GM13976 (cell line): ENCODE measurements at regions not wholly inside any gene's neighbourhood (a gene's known extent, or its start where the extent isn't known, plus 50 kb on each side); places are given as distances from the start of the nearest gene placed in this dataset.
A peak's percentile ranks its signal among the peaks of the same experiment; 100 is the strongest.

Experiments used
- DNase-seq: peaks from one replicate; pipeline ENCODE4 v3.0.0; 2012; ENCODE audit warnings: low spot score
- CTCF ChIP-seq: IDR thresholded peaks from 2 replicates; pipeline ENCODE4 v1.5.1; 2012; ENCODE audit warnings: borderline replicate concordance, mild to moderate bottlenecking; ENCODE audit not compliant: insufficient read depth; ENCODE audit errors: extremely low read depth, missing control alignments, control extremely low read depth
- in situ Hi-C: fragments of 300-500 bp; cut with MboI; formaldehyde crosslinking; loops from one replicate; pipeline ENCODE4 v1.12.0; 2022; ENCODE audit warnings: low sequenced_read_pairs, mixed read lengths, inconsistent platforms; ENCODE audit not compliant: unreplicated experiment

GRCh38 chr2:7992612-7993602 lies 688.9 kb upstream of the ID2 start:
- in situ Hi-C loops = no loop called here
- no peak for TF ChIP-seq CTCF
- DNase-seq = no peak

GRCh38 chr2:7994397-7994951 lies 687.4 kb upstream of the ID2 start:
- no peak for TF ChIP-seq CTCF
- no peak for DNase-seq
- in situ Hi-C loops = no loop called here

GRCh38 chr2:7997279-7997678 lies 684.6 kb upstream of the ID2 start:
- DNase-seq = no peak
- no peak for TF ChIP-seq CTCF
- in situ Hi-C loops = no loop called here

DNA sequence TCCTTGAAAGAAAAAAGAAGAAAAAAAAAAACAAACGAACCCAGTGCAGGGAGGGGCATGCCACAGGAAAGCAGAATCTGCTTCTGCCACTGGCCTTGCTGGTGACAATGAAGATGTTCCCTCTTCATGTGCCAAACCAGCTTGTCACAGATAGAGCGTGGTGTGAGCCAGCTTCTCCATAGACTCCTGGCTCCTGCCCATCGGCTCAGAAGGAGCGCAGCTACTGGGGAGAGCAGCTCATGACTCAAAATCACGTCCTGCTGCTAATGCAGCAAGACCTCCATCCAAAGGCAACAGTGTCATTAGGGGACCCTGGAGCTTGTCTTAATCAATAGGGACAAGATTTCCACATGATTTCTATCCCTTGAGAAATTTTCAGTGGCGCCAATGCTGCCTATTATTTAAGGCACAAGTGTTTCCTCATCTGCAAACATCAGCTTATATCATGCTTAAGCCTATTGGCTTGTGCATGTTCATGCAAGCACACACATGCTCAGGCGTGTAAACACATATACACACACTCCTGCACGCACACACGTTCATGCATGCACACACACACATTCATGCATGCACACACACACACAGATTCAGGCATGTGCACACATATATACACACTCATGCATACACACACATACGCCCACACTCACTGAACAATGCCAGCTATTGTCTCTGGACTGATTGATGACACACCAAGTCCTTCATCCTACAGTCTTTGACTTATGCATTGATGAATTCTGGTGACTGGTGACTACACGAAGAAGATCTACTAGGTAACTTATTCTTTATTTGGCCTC lies 682.0 kb upstream of the ID2 start:
- no peak for DNase-seq
- TF ChIP-seq CTCF = no peak
- in situ Hi-C loops = no loop called here

GRCh38 chr2:8000870-8001269 lies 681.0 kb upstream of the ID2 start:
- in situ Hi-C loops = no loop called here
- no peak for TF ChIP-seq CTCF
- no peak for DNase-seq

GRCh38 chr2:8002765-8003393 lies 679.0 kb upstream of the ID2 start:
- DNase-seq = peak; percentile 51
- TF ChIP-seq CTCF = no peak
- in situ Hi-C loops = no loop called here
